Retina (tissue), 1 donor: ENCODE measurements at regions not wholly inside any gene's neighbourhood (a gene's known extent, or its start where the extent isn't known, plus 50 kb on each side); places are given as distances from the start of the nearest gene placed in this dataset.
"Not testable (repeated sequence)": the region's sequence is repeated elsewhere in the genome, so short reads cannot be mapped to it uniquely, and the experiment has no call there.

Experiments used
- DNase-seq: peaks from one replicate; pipeline ENCODE4 v3.0.0-alpha.2; 2016

DNA sequence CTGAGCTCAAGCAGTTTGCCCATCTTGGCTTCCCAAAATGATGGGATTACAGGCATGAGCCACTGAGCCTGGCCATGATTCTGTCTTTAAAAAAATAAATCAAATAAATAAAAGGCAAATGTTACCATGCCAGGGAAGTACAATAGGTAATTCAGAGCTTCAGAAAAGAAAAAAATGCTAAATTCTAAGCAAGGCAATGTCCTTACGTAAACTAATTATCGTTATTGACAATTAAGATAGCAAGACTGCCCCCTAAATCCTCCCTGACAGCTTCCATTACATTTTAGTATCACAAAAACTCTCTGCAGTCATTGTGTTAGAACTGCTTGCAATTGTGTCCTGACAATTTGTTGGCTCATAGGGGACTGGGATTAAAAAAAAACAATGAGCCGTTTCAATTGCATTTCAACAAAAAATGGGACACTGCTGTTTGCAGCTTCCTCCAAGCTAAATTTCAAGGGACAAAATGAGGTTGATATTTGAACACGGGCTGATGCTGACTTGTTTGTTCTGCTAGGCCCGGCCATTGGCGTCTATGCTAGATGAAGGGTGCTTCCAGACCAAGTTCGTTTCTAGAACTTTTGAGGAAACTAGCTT, 88.9 kb downstream of the MOGAT1 start:
- DNase-seq: no peak

DNA sequence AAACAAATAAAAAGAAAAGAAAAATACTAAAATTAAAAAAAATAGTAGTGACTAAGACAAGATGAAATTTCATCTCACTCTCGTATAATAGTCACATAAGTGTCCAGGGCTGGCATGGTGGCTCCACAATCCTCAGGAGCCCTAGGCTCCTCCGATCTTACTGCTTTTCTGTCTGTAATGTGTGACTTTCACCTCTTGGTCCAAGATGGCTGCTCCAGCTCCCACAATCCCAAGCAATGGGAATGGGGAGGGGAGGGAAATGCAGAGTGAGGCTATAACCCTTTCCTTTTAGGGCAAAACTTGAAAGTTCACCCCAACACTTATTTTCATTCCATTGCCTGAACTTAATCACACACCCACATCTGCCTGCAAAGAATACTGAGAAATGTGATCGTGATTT, 90.4 kb downstream of the MOGAT1 start:
- no peak for DNase-seq

DNA sequence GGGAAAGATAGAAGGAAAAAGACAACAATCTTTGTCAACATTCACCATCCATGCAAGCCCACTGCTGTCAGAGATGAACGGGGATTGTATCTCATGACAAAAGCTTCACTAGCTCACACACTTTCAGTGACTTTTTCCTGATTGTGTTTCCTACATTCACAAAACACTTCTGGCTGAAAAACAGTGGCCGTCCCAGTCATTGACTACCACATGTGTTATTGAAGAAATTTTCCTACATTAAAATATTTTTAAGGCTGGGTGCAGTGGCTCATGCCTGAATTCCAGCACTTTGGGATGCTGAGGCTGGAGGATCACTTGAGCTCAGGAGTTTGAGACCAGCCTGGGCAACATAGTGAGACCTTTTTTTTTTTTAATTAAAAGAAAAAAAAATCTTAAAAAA, 90.9 kb downstream of the MOGAT1 start:
- no peak for DNase-seq

DNA sequence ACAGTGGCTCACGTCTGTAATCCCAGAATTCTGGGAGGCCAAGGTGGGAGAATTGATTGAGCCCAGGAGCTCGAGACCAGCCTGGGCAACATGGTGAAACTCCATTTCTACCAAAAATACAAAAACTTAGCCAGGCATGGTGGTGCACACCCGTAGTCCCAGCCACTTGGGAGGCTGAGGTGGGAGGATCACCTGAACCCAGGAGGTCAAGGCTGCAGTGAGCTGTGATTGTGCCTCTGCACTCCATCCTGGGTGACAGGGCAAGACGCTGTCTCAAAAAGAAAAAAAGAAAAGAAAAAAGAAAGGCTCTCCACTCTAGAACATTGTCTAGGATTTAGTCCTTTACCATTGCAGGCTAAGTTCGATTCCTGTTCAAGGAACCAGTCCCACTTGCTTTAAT, 94.4 kb downstream of the MOGAT1 start:
- DNase-seq: not testable (repeated sequence)

DNA sequence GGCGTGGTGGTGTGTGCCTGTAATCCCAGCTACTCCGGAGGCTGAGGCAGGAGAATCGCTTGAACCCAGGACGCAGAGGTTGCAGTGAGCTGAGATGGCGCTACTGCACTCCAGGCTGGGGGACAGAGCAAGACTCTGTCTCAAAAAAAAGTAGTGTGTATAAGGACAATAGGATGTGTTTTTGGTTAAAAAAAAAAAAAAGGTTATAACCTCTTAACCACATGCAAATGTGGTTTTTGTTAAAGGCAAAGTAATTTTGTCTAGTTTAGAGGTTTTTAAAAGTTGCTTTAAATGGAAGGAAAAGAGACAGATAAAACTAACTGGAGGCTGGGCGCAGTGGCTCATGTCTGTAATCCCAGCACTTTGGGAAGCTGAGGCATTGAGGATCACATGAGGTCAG, 92.8 kb upstream of the ACSL3 start:
- not testable (repeated sequence) for DNase-seq

DNA sequence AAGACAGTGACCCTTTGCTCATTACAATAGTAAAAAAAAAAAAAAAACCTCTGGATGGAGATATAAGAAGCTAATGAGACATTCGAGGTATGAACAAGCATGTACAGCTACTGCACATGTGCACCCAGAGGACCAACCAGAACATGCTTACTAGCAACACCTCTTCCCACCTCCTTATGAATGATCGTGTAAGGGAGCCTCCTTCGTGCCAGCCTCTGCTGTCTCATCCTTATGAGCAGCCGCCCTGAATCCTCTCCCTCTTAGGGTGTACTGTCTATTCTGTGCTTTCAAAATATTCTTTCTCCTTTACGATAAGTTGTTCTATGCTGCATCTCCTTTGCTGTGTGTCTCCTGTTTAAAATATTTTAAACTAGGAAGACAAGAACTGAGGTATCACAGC, 91.4 kb upstream of the ACSL3 start:
- DNase-seq: no peak

DNA sequence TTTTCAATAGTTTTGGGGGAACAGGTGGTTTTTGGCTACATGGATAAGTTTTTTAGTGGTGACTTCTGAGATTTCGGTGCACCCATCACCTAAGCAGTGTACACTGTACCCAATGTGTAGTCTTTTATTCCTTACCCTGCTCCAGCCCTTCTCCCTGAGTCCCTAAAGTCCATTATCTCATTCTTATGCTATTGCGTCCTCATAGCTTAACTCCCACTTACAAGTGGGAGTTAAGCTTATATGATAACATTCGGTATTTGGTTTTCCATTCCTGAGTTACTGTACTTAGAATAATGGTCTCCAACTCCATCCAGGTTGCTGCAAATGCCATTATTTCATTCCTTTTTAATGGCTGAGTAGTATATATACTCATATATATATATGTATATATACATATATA, 90.9 kb upstream of the ACSL3 start:
- DNase-seq: no peak

DNA sequence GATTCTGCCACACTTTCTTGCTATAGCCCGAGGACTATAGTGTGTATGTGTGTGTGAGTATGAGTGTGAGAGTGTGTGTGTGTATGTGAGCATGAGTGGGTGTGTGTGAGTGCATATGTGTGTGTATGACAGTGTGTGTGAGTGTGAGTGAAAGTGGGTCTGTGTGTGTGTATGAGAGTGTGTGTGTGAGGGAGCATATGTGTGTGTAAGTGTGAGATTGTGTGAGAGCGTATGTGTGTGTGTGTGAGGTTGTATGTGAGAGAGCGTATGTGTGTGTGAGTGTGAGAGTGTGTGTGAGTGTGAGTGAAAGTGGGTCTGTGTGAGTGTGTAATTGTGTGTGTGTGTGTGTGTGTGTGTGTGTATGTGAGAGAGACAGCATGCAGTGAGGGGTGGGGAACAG, 89.0 kb upstream of the ACSL3 start:
- DNase-seq: no peak

DNA sequence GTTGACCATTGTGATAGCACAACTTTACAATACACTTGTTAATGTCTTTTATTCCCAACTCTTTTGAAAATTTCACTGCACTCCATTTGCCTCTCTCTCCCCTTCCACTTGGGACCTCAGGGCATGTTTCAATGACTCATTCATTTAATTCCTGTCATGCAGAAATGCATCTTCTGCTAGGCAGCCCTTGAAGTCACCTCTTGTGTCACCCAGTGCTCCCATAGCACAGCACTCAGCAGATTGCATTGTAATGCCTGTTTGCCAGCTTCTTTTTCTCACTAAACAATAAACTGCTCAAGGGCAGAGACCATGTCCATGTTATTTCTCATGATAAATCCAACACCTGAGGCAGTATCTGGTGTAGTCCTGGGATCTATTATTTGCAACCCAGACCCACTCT, 85.9 kb upstream of the ACSL3 start:
- peak; percentile 26 for DNase-seq

DNA sequence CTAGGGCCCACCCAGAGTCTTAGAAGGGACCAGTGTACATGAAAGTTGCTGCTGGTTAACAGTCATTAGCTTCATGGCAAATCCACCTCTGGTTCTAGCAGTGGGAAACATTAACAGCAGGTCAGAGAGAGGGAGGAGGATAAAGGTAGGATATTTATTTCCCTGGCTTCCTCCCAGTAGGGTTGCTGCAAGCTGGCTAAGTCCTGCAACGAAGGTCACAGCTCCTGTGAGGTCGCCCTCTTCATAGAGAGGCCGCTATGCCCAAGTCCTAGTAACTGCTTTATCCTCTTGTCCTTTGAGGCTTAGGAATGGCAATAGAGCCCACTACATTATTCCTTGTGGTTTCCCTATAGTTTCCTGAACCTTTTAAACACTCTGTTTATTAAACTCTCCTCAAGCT, 84.0 kb upstream of the ACSL3 start:
- DNase-seq: no peak

DNA sequence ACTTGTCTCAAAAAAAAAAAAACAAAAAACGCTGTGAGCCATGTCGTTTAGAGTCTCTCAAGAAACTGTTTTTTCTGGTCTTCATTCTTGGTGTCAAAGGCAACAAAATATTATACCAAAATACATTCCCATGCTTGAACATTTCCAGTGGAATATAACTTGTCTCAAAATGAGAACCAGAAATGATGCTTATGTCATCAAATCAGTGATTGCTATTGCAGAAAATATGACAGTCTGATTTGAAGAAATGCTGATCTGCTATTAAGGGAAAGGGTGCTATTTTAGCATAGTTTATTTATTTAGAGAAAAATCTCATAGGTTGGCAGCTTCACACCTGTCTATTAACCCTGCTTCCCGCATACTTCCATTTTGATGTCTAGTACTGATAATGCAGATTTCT, 82.4 kb upstream of the ACSL3 start:
- DNase-seq: no peak

DNA sequence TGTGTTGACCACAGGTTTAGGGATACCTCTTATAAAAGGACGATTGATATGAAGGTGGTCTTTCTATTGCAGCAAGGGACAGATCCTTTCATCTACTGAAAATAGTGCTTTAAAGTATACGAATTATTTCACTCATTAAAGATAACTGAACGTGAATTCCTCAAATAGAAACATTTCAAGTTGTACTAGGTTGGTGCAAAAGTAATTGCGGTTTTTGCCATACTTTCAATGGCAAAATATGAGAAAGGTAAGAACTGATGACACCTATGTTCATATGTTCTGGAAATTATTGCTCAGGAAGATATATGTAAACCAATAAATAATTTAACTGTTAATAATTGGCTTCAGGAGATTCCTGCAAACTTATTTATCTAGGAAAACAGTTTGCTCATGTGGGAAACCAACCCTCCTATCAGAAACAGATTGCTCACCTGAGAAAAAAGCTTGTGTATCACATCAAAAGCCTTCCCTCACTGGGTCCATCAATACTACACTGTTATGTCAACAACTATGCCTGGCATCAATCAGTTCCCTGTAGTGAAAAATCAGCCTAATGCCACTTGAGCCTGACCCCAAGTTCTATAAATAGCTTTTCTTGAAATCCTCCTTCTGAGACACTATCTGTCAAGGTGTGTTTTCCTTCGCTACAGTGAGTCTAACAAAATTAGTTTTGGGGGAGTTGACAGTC, 81.5 kb upstream of the ACSL3 start:
- DNase-seq: no peak

DNA sequence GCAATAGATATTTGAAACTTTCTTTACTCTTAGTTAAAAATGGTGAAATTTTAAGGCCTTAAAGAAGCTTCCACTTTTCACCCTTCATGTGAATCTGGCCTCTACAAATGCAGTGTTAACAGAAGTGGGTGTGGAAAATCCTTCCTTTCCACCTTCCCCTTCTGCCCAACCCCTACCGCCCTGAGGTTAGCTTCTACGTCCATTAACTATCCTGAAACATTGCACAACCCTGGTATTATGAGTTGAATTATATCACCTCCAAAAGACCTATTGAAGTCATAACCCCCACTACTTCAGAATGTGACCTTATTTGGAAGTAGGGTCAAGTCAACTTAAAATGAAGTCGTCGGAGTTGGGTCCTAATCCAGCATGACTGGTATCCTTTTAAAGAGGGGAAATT, 80.8 kb upstream of the ACSL3 start:
- no peak for DNase-seq

DNA sequence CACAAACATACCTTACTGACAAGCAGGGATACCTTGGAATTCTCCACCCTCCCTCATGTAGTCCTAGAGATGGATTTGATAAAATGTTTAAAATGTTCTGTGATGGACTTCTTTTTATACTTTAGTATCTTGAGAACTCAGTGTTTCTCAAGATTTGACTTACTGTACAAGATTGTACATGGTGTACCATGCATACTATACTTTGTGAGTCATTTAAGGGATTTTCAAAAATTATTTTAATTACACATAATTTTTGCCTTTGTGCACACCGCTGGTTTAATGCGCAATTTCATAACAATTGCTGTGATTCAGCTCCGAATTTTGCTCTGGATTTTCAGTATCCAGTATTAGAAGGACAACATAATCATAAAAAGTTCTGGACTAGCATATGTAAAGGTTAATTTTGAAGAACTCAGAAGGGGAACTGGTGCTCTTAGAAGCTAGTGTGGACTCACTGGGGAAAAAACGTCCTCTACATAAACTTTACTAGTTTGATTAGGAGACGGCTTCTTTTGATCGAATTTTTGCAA, 78.6 kb upstream of the ACSL3 start:
- DNase-seq: no peak

DNA sequence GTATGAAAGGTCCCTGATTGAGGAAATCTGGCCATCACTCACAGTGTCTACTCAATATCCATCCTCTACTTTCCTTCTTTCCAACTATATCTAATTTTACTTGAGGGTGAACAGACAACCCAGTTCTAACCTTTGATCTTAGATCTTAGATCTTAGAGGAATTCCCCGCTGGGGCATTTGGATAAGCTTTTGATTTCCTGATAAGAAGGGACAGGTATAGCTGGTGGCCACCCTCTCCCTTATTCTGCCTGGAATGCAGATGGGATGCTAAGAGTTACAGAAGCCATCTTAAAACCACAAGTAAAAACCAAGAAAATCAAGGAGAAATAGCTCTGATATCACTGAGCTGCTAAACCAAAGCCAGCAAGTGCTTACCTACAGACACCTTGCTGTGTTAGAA, 77.2 kb upstream of the ACSL3 start:
- no peak for DNase-seq

DNA sequence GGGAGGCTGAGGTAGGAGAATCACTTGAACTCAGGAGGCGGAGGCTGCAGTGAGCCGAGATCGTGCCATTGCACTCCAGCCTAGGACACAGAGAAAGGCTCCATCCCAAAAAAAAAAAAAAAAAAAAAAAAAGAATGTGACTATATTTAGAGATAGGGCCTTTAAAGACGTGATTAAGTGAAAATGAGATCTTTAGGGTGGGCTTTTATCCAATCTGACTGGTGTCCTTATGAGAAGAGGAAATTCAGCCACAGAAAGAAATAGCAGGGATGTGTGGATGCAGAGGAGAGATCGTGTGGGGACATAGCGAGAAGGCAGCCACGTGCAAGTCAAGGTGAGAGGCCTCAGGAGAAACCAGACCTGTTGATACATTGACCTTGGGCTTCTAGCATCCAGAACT, 69.9 kb upstream of the ACSL3 start:
- DNase-seq: no peak

DNA sequence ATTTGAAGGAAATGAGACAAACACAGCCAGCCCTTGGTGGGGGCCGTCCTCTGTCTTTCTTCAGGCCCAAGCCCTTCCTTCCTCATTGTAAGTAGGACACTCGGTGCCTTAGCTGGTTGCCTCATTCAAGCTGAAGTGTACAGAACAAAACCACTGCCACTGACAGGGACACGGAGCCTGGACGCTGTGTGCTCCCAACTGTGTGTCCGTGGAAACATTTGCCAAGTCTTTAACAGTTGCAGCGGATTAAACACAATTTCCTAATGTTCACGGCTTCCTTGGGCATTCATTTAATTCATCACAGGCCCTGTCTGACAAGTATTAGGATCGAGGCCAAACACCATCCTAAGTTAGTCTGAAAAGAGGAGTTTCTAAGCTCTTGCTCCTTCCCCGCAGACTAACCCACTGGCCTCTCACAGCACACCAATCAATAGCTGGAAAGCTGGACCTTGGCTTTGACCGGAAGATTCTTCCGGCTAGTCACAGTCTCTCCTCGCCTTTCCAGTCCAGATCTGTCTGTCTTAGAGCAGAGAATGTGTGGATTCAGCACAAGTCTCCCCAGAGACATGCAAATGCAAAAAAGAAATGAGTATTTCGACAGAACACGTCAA, 68.7 kb upstream of the ACSL3 start:
- DNase-seq: peak; percentile 65

DNA sequence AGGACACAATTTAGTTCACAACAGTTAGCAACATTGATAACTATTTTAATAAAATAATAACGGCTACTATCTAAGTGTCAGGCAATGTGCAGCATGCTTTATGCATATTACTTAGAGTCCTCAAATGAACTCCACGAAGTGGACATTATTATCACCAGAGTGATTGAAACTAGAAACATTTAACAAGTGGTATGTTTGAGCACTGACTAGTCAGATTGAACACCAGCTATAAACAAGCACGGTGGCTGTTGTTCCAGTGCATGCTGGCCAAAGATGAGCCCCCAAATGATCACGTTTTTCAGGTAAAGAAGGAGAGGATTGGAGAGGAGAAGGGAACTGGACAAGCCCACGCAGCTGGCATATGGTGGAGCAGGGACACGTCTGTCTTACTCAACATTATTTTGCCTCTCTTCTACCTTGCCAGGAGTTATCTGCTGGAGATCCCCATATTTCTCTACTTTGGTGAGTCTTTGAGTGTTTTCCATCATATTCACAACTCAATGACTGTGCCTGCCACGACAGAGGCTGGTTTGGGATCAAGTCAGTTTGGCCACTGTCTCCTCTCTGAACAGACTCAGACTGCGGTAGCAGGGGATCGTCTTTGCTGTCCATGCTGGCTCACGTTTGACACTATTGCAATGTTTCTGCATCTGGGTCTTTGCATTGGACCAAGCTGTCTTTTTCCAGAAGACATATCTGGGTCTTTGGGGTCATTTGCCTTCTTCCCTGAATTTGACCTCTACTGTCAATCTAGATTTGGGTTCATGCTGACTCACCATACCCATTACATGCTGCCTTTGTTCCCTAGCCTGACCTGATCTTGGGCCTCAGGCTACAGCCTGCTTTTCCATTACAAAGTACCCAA, 66.0 kb upstream of the ACSL3 start:
- DNase-seq: no peak

DNA sequence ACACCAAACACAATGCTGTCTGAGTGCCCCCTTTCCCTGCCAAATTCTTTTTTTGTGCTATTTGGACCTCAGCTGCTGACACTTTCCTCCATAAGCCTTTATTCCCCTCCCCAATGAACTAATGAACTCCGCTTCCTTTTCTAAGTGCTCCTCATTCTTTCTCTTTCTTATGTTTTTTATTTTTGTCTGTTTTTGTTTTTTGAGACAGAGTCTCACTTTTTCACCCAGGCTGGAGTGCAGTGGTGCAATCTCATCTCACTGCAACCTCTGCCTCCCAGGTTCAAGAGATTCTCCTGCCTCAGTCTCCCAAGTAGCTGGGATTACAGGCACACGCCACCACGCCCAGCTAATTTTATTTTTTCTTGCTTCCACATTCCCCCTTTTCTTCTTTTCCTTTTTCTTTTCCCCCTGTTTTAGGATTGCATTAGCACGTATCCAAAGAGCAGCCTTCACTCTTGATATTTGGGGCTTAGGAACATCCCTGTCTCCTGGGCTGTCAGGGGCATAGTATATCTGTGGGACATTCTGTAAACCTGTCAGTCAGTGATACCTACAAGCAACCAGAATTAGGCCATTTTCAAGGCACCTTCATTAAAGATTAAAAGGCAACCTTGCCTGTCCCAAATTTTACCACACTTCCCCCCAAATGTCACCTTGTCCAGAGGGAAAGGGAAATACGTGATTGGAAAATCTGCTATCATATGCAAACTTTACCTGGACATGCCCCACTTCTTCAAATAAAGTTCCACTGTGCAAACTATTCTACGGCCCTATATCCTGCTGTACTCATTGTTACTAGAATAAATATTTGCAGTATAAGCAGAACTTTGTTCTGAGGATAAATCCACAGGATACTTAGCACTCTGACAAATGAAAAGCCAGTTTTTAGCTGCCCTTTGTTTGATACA, 65.1 kb upstream of the ACSL3 start:
- no peak for DNase-seq

DNA sequence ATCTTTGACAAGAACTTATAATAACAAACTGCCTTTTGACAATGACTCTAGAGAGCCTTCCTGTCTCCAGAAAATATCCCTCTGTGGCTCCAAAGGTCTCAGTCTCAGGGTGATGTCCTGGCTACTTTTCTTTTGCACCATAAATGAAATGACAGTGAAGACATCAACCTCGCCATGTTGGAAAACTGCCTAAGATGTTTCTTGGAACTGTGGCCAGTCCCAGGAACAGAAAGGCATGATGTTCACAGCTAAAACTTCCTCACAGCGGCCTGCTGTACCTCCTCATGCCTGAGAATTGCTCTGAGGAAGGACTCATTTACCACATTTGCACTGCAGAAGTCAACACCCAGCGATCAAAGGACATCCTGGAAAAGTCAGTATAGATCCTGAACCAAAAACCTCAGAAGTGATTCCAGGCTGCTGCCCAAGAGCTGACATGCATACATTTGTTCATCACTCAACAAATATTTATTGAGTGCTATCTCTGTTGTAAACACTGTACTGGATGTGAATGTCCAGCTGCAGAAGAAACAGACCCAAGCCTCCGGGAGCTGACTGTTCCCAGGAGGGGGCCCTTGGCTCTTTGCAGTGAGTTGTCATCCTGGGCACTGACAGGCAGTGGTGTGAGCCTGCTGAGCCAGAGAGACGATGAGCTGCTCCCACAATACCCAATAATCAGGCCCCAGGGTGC, 64.3 kb upstream of the ACSL3 start:
- DNase-seq: peak; percentile 41

DNA sequence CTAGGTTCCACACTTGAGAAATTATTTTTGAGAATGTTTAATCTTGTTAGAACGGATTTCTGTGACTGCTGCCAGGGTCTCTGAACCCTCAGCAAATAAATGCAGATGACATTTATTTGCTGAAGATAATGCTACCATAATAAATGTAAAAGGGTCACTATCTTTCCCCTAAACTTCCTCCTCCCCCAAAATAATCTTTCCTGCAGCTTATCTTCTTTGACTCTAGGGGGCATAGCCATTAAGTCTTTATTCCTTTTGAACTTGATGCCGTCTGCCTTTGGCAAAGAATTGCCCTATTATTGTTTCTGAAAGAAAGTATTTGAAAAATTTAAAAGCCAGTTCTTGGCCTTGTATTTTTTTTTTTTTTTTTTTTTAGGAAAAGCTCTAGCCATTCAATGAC, 63.6 kb upstream of the ACSL3 start:
- no peak for DNase-seq

DNA sequence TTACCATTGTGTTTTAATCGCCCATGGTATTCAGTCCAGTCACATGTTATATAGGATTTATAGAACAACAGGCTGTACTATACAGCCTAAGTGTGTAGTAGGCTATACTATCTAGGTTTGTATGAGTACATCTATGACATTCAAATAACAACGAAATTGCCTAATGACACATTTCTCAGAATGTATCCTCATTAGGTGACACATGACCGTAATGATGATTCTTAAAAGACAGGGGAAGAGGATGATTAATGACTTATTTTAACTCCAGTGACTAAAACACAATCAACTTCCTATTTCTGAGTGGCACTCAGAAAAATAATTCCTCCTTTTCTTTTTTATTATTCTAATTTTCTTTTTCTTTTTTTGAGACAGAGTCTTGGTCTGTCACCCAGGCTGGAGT, 63.0 kb upstream of the ACSL3 start:
- no peak for DNase-seq
